SH-SY5Y (cell line): ENCODE measurements at regions not wholly inside any gene's neighbourhood (a gene's known extent, or its start where the extent isn't known, plus 50 kb on each side); places are given as distances from the start of the nearest gene placed in this dataset.

Source experiments
- GATA2 ChIP-seq: IDR thresholded peaks from 2 replicates; pipeline ENCODE4 v1.6.1; 2011; ENCODE audit warnings: mild to moderate bottlenecking, low read depth, low read length
- GATA3 ChIP-seq: IDR thresholded peaks from 2 replicates; pipeline ENCODE4 v1.6.1; 2011; ENCODE audit warnings: low read depth, mild to moderate bottlenecking, low read length, moderate library complexity

- TF ChIP-seq GATA2 (no peak), GATA3 (no peak)
Measured at GRCh38 chr1:229076195-229076594, 194.7 kb upstream of the RAB4A start.
